Neural progenitor cell (in vitro differentiated cells): ENCODE measurements at regions not wholly inside any gene's neighbourhood (a gene's known extent, or its start where the extent isn't known, plus 50 kb on each side); places are given as distances from the start of the nearest gene placed in this dataset.
A peak's percentile ranks its signal among the peaks of the same experiment; 100 is the strongest.

Experiments
- DNase-seq: peaks from one replicate; pipeline ENCODE4 v3.0.0-alpha.2; 2016; ENCODE audit warnings: low spot score
- H2AFZ ChIP-seq: fragments of 200-600 bp; sonication (generic); replicated peaks from 2 replicates; pipeline ENCODE4 v1.6.1; 2016; ENCODE audit warnings: antibody characterized with exemption
- H3F3A ChIP-seq: fragments of 200-600 bp; sonication (generic); 2 replicates; pipeline ENCODE4 v1.6.1; 2016; ENCODE audit warnings: antibody characterized with exemption, low read depth
- H3K27ac ChIP-seq: fragments of 200-600 bp; sonication (generic); 2 replicates; pipeline ENCODE4 v1.5.1; 2016; ENCODE audit warnings: mild to moderate bottlenecking
- H3K27me3 ChIP-seq: fragments of 200-600 bp; sonication (generic); 2 replicates; pipeline ENCODE4 v1.6.1; 2016; ENCODE audit warnings: mild to moderate bottlenecking, moderate library complexity
- H3K36me3 ChIP-seq: fragments of 200-600 bp; sonication (generic); 2 replicates; pipeline ENCODE4 v1.5.1; 2016
- H3K4me1 ChIP-seq: fragments of 200-600 bp; sonication (generic); 2 replicates; pipeline ENCODE4 v1.6.1; 2016; ENCODE audit warnings: mixed run types
- H3K4me2 ChIP-seq: fragments of 200-600 bp; sonication (generic); 2 replicates; pipeline ENCODE4 v1.6.1; 2016
- H3K4me3 ChIP-seq: fragments of 200-600 bp; sonication (generic); 2 replicates; pipeline ENCODE4 v1.5.1; 2016
- H3K79me2 ChIP-seq: fragments of 200-600 bp; sonication (generic); 2 replicates; pipeline ENCODE4 v1.6.1; 2016; ENCODE audit warnings: low read depth
- H3K9ac ChIP-seq: fragments of 200-600 bp; sonication (generic); 2 replicates; pipeline ENCODE4 v1.6.1; 2016
- H3K9me3 ChIP-seq: fragments of 200-600 bp; sonication (generic); 2 replicates; pipeline ENCODE4 v1.5.1; 2016; ENCODE audit warnings: low read depth
- H4K20me1 ChIP-seq: fragments of 200-600 bp; sonication (generic); 2 replicates; pipeline ENCODE4 v1.6.1; 2016; ENCODE audit warnings: low read depth
- H3K27ac Mint-ChIP-seq: 3 replicates; pipeline ENCODE4 v1.8.0; 2021; ENCODE audit warnings: mixed read lengths
- H3K27me3 Mint-ChIP-seq: 2 replicates; pipeline ENCODE4 v1.8.0; 2022; ENCODE audit warnings: low read depth, mild to moderate bottlenecking, inconsistent platforms, moderate library complexity, mixed read lengths; ENCODE audit not compliant: insufficient read depth
- H3K36me3 Mint-ChIP-seq: 3 replicates; pipeline ENCODE4 v1.8.0; 2021; ENCODE audit warnings: mixed read lengths
- H3K4me1 Mint-ChIP-seq: 3 replicates; pipeline ENCODE4 v1.8.0; 2021; ENCODE audit warnings: mixed read lengths
- H3K4me3 Mint-ChIP-seq: 3 replicates; pipeline ENCODE4 v1.8.0; 2021; ENCODE audit warnings: mild to moderate bottlenecking, moderate library complexity, mixed read lengths
- H3K9me3 Mint-ChIP-seq: 3 replicates; pipeline ENCODE4 v1.8.0; 2020; ENCODE audit warnings: mixed read lengths
- CTCF ChIP-seq: fragments of 200-600 bp; sonication (generic); IDR thresholded peaks from 2 replicates; pipeline ENCODE4 v1.5.1; 2017; ENCODE audit warnings: antibody characterized with exemption, mild to moderate bottlenecking
- EZH2 ChIP-seq: fragments of 200-600 bp; sonication (generic); IDR thresholded peaks from 2 replicates; pipeline ENCODE4 v1.6.1; 2017; ENCODE audit warnings: antibody characterized with exemption, mild to moderate bottlenecking, moderate library complexity
- EZH2phosphoT487 ChIP-seq: fragments of 200-600 bp; sonication (generic); IDR thresholded peaks from 2 replicates; pipeline ENCODE4 v1.6.1; 2017; ENCODE audit warnings: antibody characterized with exemption

GRCh38 chr10:31081937-31082840 lies 50.5 kb upstream of the ZNF438 start:
- H3K27me3 ChIP-seq = no peaks in the 10 kb centered on the region
- peak overlapping the region; percentile 23 for H3K4me2 ChIP-seq
- H3K9me3 Mint-ChIP-seq = peaks cover 2% of the 10 kb centered on the region

GRCh38 chr10:31083765-31084184 lies 52.1 kb upstream of the ZNF438 start:
- H3K9me3 Mint-ChIP-seq = peaks cover 2% of the 10 kb centered on the region

More at GRCh38 chr10:31081937-31082840, 50.5 kb upstream of the ZNF438 start:
- Histone ChIP-seq H3K36me3 (no peaks in the 10 kb centered on the region), H4K20me1 (no peaks in the 10 kb centered on the region), H3K4me1 (peaks cover 9% of the 10 kb centered on the region), H3K27ac (peak overlapping the region; percentile 28), H3K9me3 (no peaks in the 10 kb centered on the region), H2AFZ (no peak overlapping the region), H3K79me2 (no peaks in the 10 kb centered on the region), H3F3A (peaks cover 16% of the 10 kb centered on the region), H3K4me3 (no peak overlapping the region), H3K9ac (no peak overlapping the region)
- Mint-ChIP-seq H3K36me3 (no peaks in the 10 kb centered on the region), H3K4me3 (no peak overlapping the region), H3K27ac (no peak overlapping the region), H3K4me1 (peaks cover 15% of the 10 kb centered on the region), H3K27me3 (no peaks in the 10 kb centered on the region)
- DNase-seq = peak; percentile 73
- no peak for TF ChIP-seq EZH2
- no peak for TF ChIP-seq EZH2phosphoT487
- TF ChIP-seq CTCF = no peak

DNA sequence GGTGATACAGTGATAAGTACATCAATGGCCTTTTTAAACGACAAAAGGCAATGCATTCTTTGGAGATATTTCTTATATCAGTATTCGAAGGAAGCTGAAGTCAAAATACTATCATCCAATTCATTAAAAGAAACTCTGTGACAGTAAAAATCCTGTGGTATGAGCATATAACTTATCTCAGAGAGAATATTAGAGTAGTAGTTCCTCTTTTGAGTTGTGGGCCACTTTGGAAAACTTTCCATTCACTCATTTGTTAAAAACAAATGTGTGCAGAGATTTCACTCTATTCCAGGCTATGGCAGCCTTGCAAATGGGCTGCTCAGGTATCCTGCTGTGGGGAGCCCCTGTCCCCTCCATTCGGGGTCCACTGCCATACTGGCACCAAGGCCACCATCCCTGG lies 55.3 kb upstream of the ZNF438 start:
- no peaks in the 10 kb centered on the region for H3K9me3 Mint-ChIP-seq
- no peak overlapping the region for H3K4me3 Mint-ChIP-seq
- no peak overlapping the region for H3K27ac Mint-ChIP-seq
- Histone ChIP-seq H2AFZ (no peak overlapping the region), H3K9ac (no peak overlapping the region), H3K79me2 (no peaks in the 10 kb centered on the region), H3K27ac (no peak overlapping the region), H3F3A (peaks cover 32% of the 10 kb centered on the region), H3K4me2 (peak overlapping the region; percentile 34), H3K4me1 (peaks cover 21% of the 10 kb centered on the region), H4K20me1 (no peaks in the 10 kb centered on the region), H3K9me3 (no peaks in the 10 kb centered on the region), H3K4me3 (no peak overlapping the region), H3K27me3 (no peaks in the 10 kb centered on the region), H3K36me3 (no peaks in the 10 kb centered on the region)
- no peaks in the 10 kb centered on the region for H3K27me3 Mint-ChIP-seq
- H3K36me3 Mint-ChIP-seq = no peaks in the 10 kb centered on the region
- TF ChIP-seq EZH2 = no peak
- TF ChIP-seq CTCF = no peak
- no peak for TF ChIP-seq EZH2phosphoT487
- no peak for DNase-seq
- H3K4me1 Mint-ChIP-seq = peaks cover 22% of the 10 kb centered on the region

More at GRCh38 chr10:31083765-31084184, 52.1 kb upstream of the ZNF438 start:
- peaks cover 32% of the 10 kb centered on the region for H3F3A ChIP-seq
- H3K4me1 ChIP-seq = peaks cover 21% of the 10 kb centered on the region
- H3K9ac ChIP-seq = no peak overlapping the region
- TF ChIP-seq CTCF = peak; percentile 56
- TF ChIP-seq EZH2 = no peak
- TF ChIP-seq EZH2phosphoT487 = no peak
- no peaks in the 10 kb centered on the region for H4K20me1 ChIP-seq
- H3K27me3 Mint-ChIP-seq = no peaks in the 10 kb centered on the region
- no peaks in the 10 kb centered on the region for H3K36me3 ChIP-seq
- no peak overlapping the region for H3K4me2 ChIP-seq
- H3K27me3 ChIP-seq = no peaks in the 10 kb centered on the region
- no peaks in the 10 kb centered on the region for H3K36me3 Mint-ChIP-seq
- H3K4me3 ChIP-seq = no peak overlapping the region
- H3K79me2 ChIP-seq = no peaks in the 10 kb centered on the region
- H3K27ac Mint-ChIP-seq = no peak overlapping the region
- H2AFZ ChIP-seq = peak overlapping the region; percentile 31
- no peak overlapping the region for H3K4me3 Mint-ChIP-seq
- H3K4me1 Mint-ChIP-seq = peaks cover 22% of the 10 kb centered on the region
- DNase-seq = peak; percentile 53
- no peaks in the 10 kb centered on the region for H3K9me3 ChIP-seq
- no peak overlapping the region for H3K27ac ChIP-seq
